Stomach (tissue), 8 donors: ENCODE measurements at regions not wholly inside any gene's neighbourhood (a gene's known extent, or its start where the extent isn't known, plus 50 kb on each side); places are given as distances from the start of the nearest gene placed in this dataset.

ENCODE experiments used
- DNase-seq, 2 donors: peaks; one replicate each; pipeline versions ENCODE4 v3.0.0 to v3.0.0-alpha.2; 2013 to 2019
- H3K27ac ChIP-seq, 5 donors: fragments of 200-600 bp in 4 of 5; sonication (generic) in 4 of 5; one replicate each; pipeline ENCODE4 v1.5.1; 2013 to 2019; ENCODE audit warnings: mild to moderate bottlenecking in 1 of 5, moderate library complexity in 1 of 5
- H3K27me3 ChIP-seq, 3 donors: fragments of 200-600 bp; sonication (generic); one replicate each; pipeline ENCODE4 v1.5.1; 2017 to 2019; ENCODE audit warnings: mixed run types in 1 of 3
- H3K36me3 ChIP-seq, 4 donors: fragments of 200-600 bp; sonication (generic); 1 replicate in 3 of 4; 2 replicates in 1 of 4; pipeline ENCODE4 v1.5.1; 2016 to 2019
- H3K4me1 ChIP-seq, 4 donors: fragments of 200-600 bp; sonication (generic); one replicate each; pipeline ENCODE4 v1.5.1; 2016 to 2019
- H3K4me3 ChIP-seq, 4 donors: fragments of 200-600 bp; sonication (generic) in 3 of 4; one replicate each; pipeline ENCODE4 v1.5.1; 2016 to 2019; ENCODE audit warnings: mild to moderate bottlenecking in 1 of 4
- H3K9me3 ChIP-seq, 4 donors: fragments of 200-600 bp; sonication (generic); one replicate each; pipeline ENCODE4 v1.5.1; 2016 to 2019
- EP300 ChIP-seq: sonication (generic); formaldehyde crosslinking; IDR thresholded peaks from one replicate; pipeline ENCODE4 v1.6.1; 2017; ENCODE audit warnings: antibody characterized with exemption
- POLR2A ChIP-seq, 4 donors: fragments of 450-650 bp; IDR thresholded peaks; one replicate each; pipeline ENCODE4 v1.6.1; 2016; ENCODE audit warnings: antibody characterized with exemption in 4 of 4, control low read depth in 2 of 4, mild to moderate bottlenecking in 1 of 4, moderate library complexity in 1 of 4
- POLR2AphosphoS5 ChIP-seq, 3 donors: sonication (generic); formaldehyde crosslinking; IDR thresholded peaks; one replicate each; pipeline ENCODE4 v1.6.1; 2016; ENCODE audit warnings: antibody characterized with exemption in 3 of 3
- WGBS, 5 donors: extraction: QIAGEN DNeasy Blood & Tissue Kit in 3 of 5; methylation state at CpG; one replicate each; pipeline versions ENCODE4 v1.1.5 to v1.1.7; 2013 to 2018; 5-methylcytosine and 5-hydroxymethylcytosine counted together
- intact Hi-C: fragments of 100-400 bp; cut with DNase I; formaldehyde crosslinking; loops from one replicate; pipeline ENCODE4 v1.15.1; 2023; ENCODE audit warnings: low total_unique reads
- TF ChIP-seq, protein P1 (sequence below), 7 experiments: fragments of 450-650 bp in 4 of 7; fragments of 200-600 bp in 3 of 7; sonication (generic) in 3 of 7; IDR thresholded peaks; one replicate each; pipeline ENCODE4 v1.5.1; 2016 to 2019; ENCODE audit warnings: antibody characterized with exemption in 7 of 7, control low read depth in 2 of 7, mild to moderate bottlenecking in 1 of 7
- donor health status: healthy with polysubstance abuse.
- donor health status: Bipolar disorder and iron deficiency.
- donor health status: healthy.

DNA sequence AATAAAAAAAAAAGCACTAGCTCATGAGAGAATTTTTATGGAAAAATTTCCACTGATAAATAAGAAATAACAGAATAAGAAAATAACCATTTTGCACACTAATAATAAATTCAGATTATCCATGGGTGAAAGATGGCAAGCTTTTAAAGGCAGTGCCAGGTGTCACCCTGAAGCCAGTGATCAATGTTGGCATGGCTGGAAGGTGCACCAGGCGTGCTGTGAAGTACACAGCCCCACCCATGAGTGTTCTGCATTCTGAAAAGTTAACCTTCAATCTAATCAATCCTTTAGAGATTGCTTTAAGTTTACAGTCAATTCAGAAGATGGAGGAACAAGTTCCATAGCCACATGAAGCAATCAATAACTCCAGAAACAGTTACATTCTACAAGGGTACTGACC is 284.4 kb downstream of the C6orf118 start:
- H3K36me3 ChIP-seq = no peaks in the 10 kb centered on the region
- DNase-seq = no peak
- TF ChIP-seq POLR2A (IDR thresholded peaks at IDR 0.05) = no peak
- no peak for TF ChIP-seq EP300
- TF ChIP-seq, protein P1, sequence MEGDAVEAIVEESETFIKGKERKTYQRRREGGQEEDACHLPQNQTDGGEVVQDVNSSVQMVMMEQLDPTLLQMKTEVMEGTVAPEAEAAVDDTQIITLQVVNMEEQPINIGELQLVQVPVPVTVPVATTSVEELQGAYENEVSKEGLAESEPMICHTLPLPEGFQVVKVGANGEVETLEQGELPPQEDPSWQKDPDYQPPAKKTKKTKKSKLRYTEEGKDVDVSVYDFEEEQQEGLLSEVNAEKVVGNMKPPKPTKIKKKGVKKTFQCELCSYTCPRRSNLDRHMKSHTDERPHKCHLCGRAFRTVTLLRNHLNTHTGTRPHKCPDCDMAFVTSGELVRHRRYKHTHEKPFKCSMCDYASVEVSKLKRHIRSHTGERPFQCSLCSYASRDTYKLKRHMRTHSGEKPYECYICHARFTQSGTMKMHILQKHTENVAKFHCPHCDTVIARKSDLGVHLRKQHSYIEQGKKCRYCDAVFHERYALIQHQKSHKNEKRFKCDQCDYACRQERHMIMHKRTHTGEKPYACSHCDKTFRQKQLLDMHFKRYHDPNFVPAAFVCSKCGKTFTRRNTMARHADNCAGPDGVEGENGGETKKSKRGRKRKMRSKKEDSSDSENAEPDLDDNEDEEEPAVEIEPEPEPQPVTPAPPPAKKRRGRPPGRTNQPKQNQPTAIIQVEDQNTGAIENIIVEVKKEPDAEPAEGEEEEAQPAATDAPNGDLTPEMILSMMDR (IDR thresholded peaks at IDR 0.05) = no peak
- TF ChIP-seq POLR2AphosphoS5 (IDR thresholded peaks at IDR 0.05) = no peak
- no peak overlapping the region for H3K27ac ChIP-seq
- H3K9me3 ChIP-seq = no peaks in the 10 kb centered on the region
- H3K27me3 ChIP-seq = no peaks in the 10 kb centered on the region
- WGBS, 5 donors = 33 to 50% (median 41%) methylated on average over 1 of the region's 1 CpG
- no peak overlapping the region for H3K4me3 ChIP-seq
- intact Hi-C loops = no loop called here
- H3K4me1 ChIP-seq = no peaks in the 10 kb centered on the region

DNA sequence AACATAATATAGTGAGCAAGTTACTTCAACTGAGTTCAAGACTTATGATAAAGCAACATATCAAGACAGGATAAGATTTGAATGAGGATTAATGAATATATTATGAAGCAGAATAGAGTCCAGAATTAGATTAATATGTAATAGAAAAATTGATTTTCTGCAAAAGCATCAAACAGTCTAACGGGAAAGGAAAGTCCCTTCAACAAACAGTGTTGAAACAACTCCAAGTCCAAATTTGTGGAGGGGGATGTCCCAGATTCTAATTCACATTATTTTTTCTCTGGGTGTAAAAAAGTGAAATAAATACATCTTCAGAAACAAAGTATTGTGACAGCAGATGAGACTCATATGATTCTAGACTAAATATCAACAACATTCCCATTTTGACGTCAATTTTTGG is 289.7 kb downstream of the C6orf118 start:
- no peaks in the 10 kb centered on the region for H3K36me3 ChIP-seq
- no peaks in the 10 kb centered on the region for H3K27me3 ChIP-seq
- H3K4me1 ChIP-seq = no peaks in the 10 kb centered on the region
- 65 to 78% (median 75%) methylated on average over 2 of the region's 2 CpGs for WGBS, 5 donors
- H3K9me3 ChIP-seq = no peaks in the 10 kb centered on the region
- intact Hi-C loops = no loop called here
- H3K4me3 ChIP-seq = no peak overlapping the region
- H3K27ac ChIP-seq = no peak overlapping the region
- TF ChIP-seq, protein P1 (IDR thresholded peaks at IDR 0.05) = no peak
- TF ChIP-seq POLR2AphosphoS5 (IDR thresholded peaks at IDR 0.05) = no peak
- TF ChIP-seq POLR2A (IDR thresholded peaks at IDR 0.05) = no peak
- no peak for TF ChIP-seq EP300
- DNase-seq = no peak

DNA sequence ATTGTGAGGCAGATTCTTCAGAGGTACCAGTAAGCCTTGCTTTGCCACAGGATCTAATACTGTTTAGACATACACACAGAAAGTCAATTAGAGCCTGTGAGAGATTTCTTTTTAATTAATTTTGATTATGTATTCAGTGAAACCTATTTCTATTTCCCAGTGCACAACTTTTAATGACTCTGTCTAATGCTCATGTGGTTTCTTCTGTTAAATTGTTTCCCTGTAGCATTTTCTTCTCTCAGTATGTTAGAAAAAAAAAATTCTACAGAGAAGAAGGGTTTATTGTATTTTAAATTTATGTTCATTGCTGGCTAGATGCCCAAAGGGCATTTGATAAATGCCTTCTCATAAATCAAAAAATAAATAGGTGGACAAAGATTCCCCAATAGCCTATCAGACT is 293.7 kb downstream of the C6orf118 start:
- TF ChIP-seq POLR2AphosphoS5 (IDR thresholded peaks at IDR 0.05) = no peak
- TF ChIP-seq, protein P1 (IDR thresholded peaks at IDR 0.05) = no peak
- TF ChIP-seq EP300 = no peak
- no peak for TF ChIP-seq POLR2A (IDR thresholded peaks at IDR 0.05)
- Histone ChIP-seq H3K27me3 (no peaks in the 10 kb centered on the region), H3K4me1 (no peaks in the 10 kb centered on the region), H3K27ac (no peak overlapping the region), H3K4me3 (no peak overlapping the region), H3K36me3 (no peaks in the 10 kb centered on the region), H3K9me3 (peaks cover 0 to 5% (median 0%) of the 10 kb centered on the region in 4 donors)
- intact Hi-C loops = no loop called here
- DNase-seq = no peak

DNA sequence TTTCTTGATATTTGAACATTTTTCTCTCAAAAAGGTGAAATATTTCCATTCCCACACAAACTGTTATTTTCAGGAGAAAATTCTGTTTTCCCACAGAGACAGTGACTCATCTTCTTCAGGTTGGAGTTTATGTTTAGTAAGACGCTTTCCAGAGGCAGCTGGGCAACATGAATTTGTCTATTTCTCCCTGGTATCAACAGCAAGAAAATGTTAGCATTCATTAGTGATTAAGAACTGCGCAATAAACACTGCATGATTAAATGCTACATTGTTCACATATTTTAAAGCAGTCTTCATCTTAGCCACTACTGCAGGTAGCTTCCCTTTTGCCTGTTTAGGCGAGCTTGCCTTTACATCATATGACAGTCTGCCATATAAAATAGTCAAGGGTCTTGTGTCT is 295.7 kb downstream of the C6orf118 start:
- WGBS, 5 donors = 58 to 77% (median 67%) methylated on average over 3 of the region's 3 CpGs
- Histone ChIP-seq H3K9me3 (peaks cover 0 to 10% (median 1%) of the 10 kb centered on the region in 4 donors), H3K27me3 (no peaks in the 10 kb centered on the region), H3K4me3 (no peak overlapping the region), H3K4me1 (no peaks in the 10 kb centered on the region), H3K27ac (no peak overlapping the region), H3K36me3 (no peaks in the 10 kb centered on the region)
- intact Hi-C loops = no loop called here
- TF ChIP-seq POLR2AphosphoS5 (IDR thresholded peaks at IDR 0.05) (no peak), POLR2A (IDR thresholded peaks at IDR 0.05) (no peak), EP300 (no peak)
- TF ChIP-seq, protein P1 (IDR thresholded peaks at IDR 0.05) = no peak
- DNase-seq = no peak
